DOHH2 (cell line): ENCODE measurements at regions not wholly inside any gene's neighbourhood (a gene's known extent, or its start where the extent isn't known, plus 50 kb on each side); places are given as distances from the start of the nearest gene placed in this dataset.

Experiments
- EZH2phosphoT487 ChIP-seq: fragments of 200-600 bp; sonication (generic); IDR thresholded peaks from 2 replicates; pipeline ENCODE4 v1.6.1; 2017; ENCODE audit warnings: borderline replicate concordance, mild to moderate bottlenecking, antibody characterized with exemption, low read length, moderate library complexity, mixed read lengths
- TF ChIP-seq, protein P1 (sequence below): fragments of 200-600 bp; sonication (generic); IDR thresholded peaks from one replicate; pipeline ENCODE4 v1.5.1; 2014; ENCODE audit warnings: antibody characterized with exemption, mild to moderate bottlenecking, low read depth, low read length; ENCODE audit not compliant: poor library complexity, severe bottlenecking

DNA sequence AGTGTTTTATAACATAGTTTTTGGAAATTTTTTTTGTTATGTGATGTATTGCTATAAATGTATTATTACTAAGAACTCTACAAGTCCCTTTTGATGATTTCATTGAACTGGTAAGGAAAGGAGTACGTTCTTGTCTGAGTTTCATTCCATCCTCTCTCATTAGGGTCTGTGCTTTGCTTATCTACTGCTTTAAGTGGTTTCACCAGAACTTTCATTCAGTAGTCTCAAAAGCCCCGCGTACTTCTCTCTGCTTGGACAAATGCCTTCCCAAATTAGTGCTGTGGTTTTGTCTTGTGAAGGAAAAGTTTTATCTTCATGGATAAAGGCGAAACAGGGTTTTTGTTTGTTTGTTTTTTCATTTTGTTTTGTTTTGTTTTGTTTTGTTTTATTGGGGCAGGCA lies 469.8 kb upstream of the WWC1 start:
- TF ChIP-seq, protein P1, sequence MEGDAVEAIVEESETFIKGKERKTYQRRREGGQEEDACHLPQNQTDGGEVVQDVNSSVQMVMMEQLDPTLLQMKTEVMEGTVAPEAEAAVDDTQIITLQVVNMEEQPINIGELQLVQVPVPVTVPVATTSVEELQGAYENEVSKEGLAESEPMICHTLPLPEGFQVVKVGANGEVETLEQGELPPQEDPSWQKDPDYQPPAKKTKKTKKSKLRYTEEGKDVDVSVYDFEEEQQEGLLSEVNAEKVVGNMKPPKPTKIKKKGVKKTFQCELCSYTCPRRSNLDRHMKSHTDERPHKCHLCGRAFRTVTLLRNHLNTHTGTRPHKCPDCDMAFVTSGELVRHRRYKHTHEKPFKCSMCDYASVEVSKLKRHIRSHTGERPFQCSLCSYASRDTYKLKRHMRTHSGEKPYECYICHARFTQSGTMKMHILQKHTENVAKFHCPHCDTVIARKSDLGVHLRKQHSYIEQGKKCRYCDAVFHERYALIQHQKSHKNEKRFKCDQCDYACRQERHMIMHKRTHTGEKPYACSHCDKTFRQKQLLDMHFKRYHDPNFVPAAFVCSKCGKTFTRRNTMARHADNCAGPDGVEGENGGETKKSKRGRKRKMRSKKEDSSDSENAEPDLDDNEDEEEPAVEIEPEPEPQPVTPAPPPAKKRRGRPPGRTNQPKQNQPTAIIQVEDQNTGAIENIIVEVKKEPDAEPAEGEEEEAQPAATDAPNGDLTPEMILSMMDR, result no peak
- TF ChIP-seq EZH2phosphoT487, result no peak
